ENCODE measurements at regions not wholly inside any gene's neighbourhood (a gene's known extent, or its start where the extent isn't known, plus 50 kb on each side); places are given as distances from the start of the nearest gene placed in this dataset.

DNA sequence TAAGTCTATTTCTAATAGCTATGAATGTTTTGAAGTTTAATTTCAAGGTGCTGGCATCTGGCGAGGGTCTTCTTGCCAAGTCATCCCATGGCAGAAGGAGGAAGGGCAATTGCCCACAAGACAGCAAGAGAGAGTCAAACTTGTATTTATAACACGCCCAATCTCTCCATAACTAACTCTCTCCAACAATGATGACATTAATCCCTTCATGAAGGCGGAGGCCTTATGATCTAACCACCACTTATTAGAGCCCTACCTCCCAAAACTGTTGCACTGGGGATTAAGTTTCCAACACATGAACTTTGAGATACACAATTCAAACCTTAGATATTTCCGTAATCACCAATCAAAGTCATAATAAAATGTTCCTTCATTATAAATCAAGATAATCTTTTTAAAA, 406.9 kb downstream of the CNTN6 start:
- Histone ChIP-seq H3F3A (replicated peaks; ENCODE audit: insufficient read depth) (no peaks in the 10 kb centered on the region), H4K20me1 (ENCODE audit: insufficient read depth) (no peaks in the 10 kb centered on the region), H3K9ac (no peak overlapping the region), H3K9me3 (no peaks in the 10 kb centered on the region), H3K79me2 (ENCODE audit: insufficient read depth) (no peaks in the 10 kb centered on the region), H3K36me3 (replicated peaks in 1 of 2; ENCODE audit: control insufficient read depth in 1 of 2, insufficient read depth in 2 of 2, low read length in 1 of 2) (no peaks in the 10 kb centered on the region), H3K9me2 (no peaks in the 10 kb centered on the region), H3K27me3 (ENCODE audit: insufficient read depth) (no peaks in the 10 kb centered on the region), H3K4me3 (ENCODE audit: low read depth in 2 of 2, low read length in 1 of 2) (no peak overlapping the region), H3K4me2 (no peak overlapping the region), H3K4me1 (ENCODE audit: control insufficient read depth in 1 of 2, insufficient read depth in 2 of 2, low read depth in 1 of 2, low read length in 1 of 2) (no peaks in the 10 kb centered on the region; a peak in 1 of 4 replicates), H3K27ac (ENCODE audit: low read depth in 2 of 2, low read length in 1 of 2) (no peak overlapping the region), H2AFZ (ENCODE audit: low read depth) (no peak overlapping the region)
- ChIA-PET CTCF (no interaction called here), POLR2A (no interaction called here)
- TF ChIP-seq, protein P1, sequence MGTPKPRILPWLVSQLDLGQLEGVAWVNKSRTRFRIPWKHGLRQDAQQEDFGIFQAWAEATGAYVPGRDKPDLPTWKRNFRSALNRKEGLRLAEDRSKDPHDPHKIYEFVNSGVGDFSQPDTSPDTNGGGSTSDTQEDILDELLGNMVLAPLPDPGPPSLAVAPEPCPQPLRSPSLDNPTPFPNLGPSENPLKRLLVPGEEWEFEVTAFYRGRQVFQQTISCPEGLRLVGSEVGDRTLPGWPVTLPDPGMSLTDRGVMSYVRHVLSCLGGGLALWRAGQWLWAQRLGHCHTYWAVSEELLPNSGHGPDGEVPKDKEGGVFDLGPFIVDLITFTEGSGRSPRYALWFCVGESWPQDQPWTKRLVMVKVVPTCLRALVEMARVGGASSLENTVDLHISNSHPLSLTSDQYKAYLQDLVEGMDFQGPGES (IDR thresholded peaks at IDR 0.05; ENCODE audit: low read depth, low read length) = no peak
- no peak for TF ChIP-seq TEAD4 (IDR thresholded peaks at IDR 0.05; ENCODE audit: borderline replicate concordance, insufficient read depth)
- TF ChIP-seq, protein P2, sequence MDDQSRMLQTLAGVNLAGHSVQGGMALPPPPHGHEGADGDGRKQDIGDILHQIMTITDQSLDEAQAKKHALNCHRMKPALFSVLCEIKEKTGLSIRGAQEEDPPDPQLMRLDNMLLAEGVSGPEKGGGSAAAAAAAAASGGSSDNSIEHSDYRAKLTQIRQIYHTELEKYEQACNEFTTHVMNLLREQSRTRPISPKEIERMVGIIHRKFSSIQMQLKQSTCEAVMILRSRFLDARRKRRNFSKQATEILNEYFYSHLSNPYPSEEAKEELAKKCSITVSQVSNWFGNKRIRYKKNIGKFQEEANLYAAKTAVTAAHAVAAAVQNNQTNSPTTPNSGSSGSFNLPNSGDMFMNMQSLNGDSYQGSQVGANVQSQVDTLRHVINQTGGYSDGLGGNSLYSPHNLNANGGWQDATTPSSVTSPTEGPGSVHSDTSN (IDR thresholded peaks at IDR 0.05) = no peak
- TF ChIP-seq SIN3A (IDR thresholded peaks at IDR 0.05; ENCODE audit: borderline replicate concordance, low read depth, low read length) = no peak
- 23% methylated on average over 4 of the region's 4 CpGs for WGBS (ENCODE audit: low lambda C conversion rate)
- no peak for DNase-seq

DNA sequence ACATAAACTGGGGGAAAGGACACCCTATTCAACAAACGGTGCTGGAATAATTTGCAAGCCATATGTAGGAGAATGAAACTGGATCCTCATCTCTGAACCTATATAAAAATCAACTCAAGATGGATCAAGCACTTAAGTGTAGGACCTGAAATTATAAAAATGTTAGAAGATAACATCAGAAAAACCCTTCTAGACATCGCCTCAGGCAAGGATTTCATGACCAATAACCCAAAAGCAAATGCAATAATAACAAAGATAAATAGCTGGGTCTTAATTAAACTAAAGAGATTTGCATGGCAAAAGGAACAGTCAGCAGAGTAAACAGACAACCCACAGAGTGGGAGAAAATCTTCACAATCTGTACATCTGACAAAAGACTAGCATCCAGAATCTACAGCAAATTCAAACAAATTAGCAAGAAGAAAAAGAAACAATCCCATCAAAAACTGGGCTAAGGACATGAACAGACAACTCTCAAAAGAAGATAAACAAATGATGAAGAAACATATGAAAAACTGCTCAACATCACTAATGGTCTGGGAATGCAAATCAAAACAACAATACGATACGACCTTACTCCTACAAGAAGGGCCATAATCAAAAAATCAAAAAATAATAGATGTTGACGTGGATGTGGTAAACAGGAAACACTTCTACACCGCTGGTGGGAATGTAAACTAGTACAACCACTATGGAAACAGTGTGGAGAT, 408.7 kb downstream of the CNTN6 start:
- H3K27me3 ChIP-seq (ENCODE audit: insufficient read depth) = no peaks in the 10 kb centered on the region
- 13% methylated on average over 6 of the region's 6 CpGs for WGBS (ENCODE audit: low lambda C conversion rate)

More for the DNA sequence above, 408.7 kb downstream of the CNTN6 start:
- Histone ChIP-seq H3K79me2 (ENCODE audit: insufficient read depth) (no peaks in the 10 kb centered on the region), H3K4me1 (ENCODE audit: control insufficient read depth in 1 of 2, insufficient read depth in 2 of 2, low read depth in 1 of 2, low read length in 1 of 2) (no peaks in the 10 kb centered on the region), H3K4me2 (no peak overlapping the region), H3K27ac (ENCODE audit: low read depth in 2 of 2, low read length in 1 of 2) (no peak overlapping the region), H3K9ac (no peak overlapping the region), H3K36me3 (replicated peaks in 1 of 2; ENCODE audit: control insufficient read depth in 1 of 2, insufficient read depth in 2 of 2, low read length in 1 of 2) (no peaks in the 10 kb centered on the region), H3K9me3 (no peaks in the 10 kb centered on the region), H3F3A (replicated peaks; ENCODE audit: insufficient read depth) (no peaks in the 10 kb centered on the region), H4K20me1 (ENCODE audit: insufficient read depth) (no peaks in the 10 kb centered on the region), H3K9me2 (no peaks in the 10 kb centered on the region), H2AFZ (ENCODE audit: low read depth) (no peak overlapping the region), H3K4me3 (ENCODE audit: low read depth in 2 of 2, low read length in 1 of 2) (no peak overlapping the region)
- DNase-seq = no peak
- no peak for TF ChIP-seq MXI1 (IDR thresholded peaks at IDR 0.05; ENCODE audit: low read depth, low read length)
- TF ChIP-seq, protein P2 (IDR thresholded peaks at IDR 0.05) = no peak
- TF ChIP-seq NFIC (IDR thresholded peaks at IDR 0.05; ENCODE audit: borderline replicate concordance) = no peak
- no peak for TF ChIP-seq GATA2 (CRISPR knock-in tag; IDR thresholded peaks at IDR 0.05)
- ChIA-PET POLR2A (no interaction called here), CTCF (no interaction called here)
